ENCODE measurements at regions not wholly inside any gene's neighbourhood (a gene's known extent, or its start where the extent isn't known, plus 50 kb on each side); places are given as distances from the start of the nearest gene placed in this dataset.

DNA sequence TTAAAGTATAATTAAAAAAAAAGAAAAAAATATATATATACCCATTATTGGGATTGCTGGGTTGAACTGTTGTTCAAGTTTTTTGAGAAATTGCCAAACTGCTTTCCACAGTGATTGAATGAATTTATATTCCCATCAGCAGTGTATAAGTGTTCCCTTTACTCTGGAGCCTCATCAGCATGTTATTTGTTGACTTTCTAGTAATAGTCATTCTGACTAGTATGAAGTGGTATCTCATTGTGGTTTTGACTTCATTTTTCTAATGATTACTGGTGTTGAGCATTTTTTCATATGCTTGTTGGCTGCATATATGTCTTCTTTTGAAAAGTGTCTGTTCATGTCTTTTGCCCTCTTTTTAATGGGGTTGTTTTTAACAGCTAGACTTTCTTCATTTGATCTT is 1260.8 kb upstream of the GJE1 start:
- DNase-seq: no peak

DNA sequence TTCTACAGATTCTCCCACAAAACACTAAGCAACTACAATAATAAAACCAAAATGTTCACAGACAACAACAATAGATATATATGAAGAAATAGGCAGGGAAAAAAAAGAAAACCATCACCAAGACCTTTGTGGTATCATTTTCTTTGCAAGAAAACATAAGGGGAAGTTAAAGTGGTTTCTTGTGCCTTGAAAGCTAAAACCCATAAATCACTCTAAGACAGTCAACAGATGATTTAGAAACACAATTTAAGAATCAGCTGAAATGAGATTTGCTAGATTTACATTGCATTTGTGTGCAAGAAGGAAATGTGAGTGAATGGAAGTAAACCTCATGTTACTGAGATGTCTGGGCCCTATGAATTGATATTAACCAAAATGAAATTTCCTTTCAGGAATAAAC is 1265.4 kb upstream of the GJE1 start:
- DNase-seq: no peak

DNA sequence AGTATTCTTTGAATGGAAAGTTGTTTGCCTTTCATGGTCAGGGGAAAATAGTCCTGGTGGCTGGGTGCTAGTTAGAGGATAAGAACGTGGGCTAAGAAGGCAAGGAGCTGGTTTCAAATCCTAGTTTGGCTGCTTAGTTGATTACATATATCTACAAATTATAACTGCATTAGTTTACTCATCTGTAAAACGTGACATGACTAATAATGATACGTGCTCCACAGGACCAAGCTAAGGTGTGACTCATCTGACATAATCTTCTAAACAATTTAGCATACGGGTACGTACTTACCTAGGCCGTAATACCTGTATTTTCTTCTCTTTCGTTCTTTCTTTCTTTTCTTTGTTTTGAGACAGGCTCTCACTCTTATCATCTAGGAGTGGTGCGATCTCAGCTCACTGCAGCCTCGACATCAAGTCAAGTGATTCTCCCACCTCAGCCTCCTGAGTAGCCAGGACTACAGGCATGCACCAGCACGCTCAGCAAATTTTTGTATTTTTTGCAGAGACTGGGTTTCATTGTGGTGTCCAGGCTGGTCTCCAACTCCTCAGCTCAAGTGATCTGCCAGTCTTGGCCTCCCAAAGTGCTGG is 1274.2 kb upstream of the GJE1 start:
- no peak for DNase-seq

DNA sequence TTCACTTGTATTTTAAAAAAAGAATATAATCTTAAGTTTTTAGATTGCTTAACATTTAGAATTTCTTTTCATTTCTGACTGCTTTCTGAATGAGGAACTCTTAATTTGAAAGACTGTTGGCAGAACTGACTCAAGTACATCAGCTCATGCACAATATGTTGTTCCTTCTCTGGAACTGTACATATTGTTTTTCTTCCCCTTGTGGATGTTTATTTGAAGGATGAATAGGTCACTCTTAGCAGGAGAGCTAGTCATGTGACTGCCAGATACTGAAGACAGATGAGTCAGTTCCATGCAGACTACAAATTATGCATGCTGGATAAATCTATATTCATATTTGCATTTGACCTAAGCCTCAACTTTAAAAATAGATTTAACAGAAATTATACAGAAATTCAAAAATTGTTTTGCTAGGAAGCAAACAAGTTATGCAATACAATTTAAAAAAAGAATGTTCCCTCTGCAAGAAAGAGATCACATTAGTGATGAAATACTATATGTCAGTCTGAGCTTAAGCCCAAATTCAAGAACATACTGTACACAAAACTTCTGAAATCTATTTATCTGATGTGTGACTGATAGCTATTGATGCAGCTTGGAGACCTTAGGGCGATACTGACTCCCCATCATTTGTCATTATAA is 1274.9 kb upstream of the GJE1 start:
- DNase-seq: no peak

DNA sequence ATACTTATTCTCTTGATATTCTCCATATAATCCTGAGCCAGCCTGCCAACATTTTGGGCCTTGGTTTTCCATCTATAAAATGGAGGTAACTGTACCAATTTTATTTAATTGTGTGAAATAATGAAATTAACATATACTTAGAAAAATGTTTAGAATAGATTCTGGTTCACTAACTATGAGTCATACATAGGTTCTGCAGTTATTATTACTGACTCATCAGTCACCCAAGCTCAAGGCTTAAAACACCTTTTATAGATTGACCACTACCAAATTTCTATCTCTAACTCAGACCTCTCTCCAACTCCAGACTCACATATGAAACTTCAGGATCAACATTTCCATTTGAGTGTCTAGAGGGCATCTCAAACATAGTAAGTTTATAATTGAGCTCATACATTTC is 1277.2 kb upstream of the GJE1 start:
- no peak for DNase-seq

DNA sequence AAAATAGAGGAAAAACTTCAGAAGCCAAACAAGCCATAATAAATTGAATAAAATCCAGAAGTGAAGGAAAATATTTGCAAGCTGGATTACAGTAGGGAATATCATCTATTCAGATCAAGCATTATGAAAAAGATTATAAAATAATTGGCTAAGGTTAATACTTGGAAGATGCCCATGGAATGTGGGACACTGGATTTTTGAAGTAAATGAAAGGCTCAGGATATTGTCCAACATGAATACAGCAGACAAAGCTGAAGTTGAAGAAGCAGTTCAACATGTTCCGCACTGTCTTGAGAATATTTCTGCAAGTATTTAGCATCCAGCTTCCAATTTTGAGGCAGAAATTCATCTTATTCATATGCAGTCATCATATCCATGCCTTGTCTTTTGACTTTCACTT is 1278.4 kb upstream of the GJE1 start:
- no peak for DNase-seq

DNA sequence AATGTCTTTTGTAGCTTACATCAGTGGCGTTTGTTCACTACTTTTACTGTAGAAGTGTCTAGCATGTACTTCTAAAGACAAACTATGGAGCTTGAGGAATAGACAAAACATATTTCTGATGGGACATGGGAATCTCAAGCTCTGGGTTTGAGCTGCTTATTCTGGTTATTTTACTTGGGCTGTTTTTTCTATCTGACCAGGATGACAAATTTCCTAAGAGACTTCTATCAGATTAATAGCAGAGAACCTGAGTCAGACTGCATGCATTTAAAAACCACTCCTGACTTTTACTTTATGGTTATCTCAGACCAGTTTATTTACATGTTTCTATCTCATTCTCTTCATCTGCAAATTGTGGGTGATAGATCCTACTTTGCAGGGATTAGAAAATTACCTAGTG is 1282.3 kb upstream of the GJE1 start:
- DNase-seq: no peak

DNA sequence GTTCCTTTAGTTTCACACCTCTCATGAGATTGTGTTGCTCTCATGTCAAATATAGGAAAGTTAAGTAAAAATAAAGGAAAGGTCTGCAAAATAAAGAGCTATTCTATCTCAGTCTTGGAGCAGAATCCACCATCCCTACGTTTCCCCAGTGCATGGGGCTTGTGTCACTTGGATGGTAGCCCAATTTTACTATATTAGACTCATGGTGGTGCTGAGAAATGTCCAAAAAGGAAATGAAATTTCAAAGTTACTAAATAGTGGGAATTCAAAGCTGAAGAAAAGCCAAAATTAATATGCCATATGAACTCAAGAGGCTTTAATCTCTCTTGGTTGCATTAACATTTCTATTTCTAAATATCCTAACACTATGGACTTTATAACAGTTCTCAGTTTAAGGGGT is 1283.3 kb upstream of the GJE1 start:
- DNase-seq: no peak

DNA sequence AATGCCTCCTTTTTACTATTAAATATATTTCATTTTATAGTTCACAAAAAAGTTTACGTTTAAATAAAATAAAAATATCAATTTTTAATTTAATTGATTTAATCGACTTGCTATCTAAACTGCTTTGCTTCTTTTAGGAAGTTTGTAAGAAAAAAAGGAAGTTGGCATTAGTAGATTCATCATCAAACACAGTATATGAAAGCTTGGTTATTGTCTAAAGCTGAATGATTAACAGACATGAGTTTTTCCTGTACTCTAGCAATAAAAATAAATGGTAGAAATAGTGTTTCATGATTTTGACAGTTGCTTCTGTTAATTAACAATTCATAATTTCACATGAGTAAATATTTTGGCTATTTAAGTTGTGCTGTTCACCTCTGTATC is 1285.5 kb upstream of the GJE1 start:
- no peak for DNase-seq

DNA sequence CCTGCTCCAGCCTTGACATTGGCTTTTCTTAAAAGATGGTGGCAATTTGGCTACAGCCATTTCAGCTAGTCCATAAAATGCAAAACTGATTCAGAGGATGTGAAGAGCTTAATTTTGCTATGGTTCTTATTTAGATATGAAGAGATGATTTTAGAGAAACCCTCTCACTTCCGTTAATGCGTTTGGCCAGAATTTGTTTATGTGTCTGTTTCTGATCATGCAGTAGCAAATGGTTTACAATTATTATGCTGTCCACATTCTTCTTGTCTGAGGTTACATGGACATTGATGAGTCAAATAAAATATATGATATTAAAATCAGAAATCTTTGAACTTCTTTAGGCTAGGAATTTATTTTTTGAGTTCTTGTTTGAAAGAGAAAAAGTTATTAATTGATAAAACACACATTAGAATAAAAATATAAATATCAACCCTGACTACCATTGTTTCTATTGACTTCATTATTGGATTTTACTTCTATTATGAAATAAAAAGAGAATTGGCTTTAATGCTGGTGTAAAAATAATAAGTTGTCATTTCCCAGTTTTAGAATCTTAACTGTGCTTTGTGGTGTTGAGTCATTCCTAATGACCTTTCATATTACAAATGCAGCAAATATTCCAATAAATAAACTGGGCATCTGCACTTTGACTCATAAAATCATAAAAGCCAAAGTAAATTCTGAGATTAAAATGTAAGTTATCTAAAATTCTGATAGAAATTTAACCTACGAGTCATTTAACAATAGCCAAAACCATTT is 1286.0 kb upstream of the GJE1 start:
- DNase-seq: no peak

DNA sequence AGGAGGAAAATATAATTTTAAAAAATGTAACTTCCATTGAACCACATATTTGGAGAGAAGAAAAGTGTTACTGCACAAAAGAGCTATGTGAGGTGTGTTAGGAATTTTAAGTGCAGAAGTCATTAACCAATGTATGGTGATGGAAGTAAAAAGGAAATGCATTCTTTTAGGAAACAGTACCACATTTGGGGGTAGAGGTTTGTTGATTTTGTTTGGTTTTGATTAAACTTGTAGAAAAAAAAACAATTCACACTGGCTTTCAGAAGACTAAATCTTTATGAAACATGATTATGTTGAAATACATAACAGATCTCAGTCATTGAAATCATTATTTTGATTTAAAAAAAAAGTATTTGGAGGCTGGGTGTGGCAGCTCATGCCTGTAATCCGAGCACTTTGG is 1287.0 kb upstream of the GJE1 start:
- no peak for DNase-seq

DNA sequence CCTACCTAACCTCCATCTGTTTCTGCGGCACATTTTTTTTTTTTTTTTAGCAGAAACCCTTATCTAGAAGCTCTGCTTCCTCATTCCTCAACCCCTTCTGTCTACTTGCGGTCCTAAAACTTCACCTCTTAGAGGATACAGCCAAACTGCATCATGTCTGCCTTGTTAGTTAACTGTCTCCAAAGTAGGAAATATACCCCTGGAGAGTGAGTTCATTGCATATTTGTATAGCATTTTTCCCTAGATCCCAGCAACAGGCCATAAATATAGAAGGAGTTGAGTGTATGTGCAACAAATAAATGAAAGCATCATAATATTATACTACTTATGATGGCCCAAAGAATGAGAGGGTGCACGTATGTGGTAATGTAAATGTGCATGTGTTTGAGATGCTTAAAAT is 1288.6 kb upstream of the GJE1 start:
- no peak for DNase-seq

DNA sequence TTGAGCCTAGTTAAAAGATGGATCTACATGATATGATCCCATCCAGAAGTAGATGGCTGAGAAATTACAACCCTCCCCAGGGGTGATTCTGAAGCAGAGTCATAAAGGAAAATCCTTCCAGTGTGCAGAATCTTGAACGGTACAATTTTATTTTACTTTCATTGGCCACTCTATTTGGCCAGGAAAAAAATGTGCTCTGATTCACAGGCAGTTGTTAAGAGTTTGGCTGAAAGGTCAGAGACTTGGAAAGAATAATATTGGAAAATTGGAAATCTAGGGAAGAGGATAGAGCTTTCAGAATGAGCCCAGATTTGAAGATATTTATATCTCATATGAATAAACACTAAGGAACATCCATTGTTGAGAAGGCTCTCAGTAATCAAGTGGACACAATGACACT is 1299.3 kb upstream of the GJE1 start:
- DNase-seq: no peak

DNA sequence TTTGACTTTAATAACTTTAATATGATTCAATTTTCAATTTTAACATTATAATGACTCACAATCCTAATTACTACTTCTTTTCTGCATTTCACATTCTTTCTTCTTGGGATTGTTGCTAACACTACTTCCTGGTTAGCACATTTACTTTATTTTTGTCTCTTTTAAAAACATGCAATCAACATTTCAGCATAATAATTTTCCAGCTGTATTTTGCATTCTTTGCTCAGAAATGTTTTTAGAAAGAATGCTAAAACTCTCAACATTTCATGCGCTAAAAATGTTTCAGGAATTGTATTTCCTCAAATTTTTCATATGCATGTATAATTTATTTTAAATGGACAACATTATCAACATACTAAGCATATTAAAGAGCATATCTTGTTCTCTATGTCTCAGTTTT is 1302.1 kb upstream of the GJE1 start:
- no peak for DNase-seq

DNA sequence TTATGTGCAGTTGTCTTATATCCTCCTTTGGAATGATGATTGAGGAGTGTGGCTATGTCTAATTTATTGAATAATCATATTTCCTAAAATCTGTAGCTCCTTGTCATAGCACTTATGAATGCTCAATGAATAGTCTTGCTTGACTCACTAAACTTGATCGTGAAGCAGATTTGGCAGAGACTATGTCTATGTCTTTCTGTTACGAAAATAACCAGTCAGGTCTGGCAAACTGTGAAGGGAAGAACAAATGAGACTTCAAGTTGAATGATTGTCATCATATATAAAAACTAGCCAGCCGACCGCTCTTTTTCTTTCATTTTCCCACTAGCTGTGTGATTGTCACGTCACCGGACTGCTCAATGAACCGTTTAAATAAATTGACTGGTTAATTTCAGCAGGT is 1303.9 kb upstream of the GJE1 start:
- no peak for DNase-seq

DNA sequence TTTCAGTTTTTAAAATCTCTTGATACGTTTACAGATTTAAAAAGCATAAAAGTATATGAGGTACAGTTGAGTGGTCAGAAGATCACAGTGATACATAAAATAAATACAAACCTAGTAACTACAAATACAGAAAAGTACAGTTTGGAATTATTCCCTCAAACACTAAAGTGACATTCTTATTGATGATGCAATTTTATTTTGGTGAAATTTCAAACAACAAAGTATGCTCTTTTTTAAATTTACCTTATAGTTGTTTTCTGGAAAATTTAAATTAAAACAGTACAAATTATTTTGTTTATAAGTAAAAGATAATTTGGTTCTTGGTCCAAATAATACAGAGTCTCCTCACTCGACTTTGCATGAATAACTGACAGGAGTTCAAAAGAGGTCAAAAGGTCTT is 1305.1 kb upstream of the GJE1 start:
- DNase-seq: no peak

DNA sequence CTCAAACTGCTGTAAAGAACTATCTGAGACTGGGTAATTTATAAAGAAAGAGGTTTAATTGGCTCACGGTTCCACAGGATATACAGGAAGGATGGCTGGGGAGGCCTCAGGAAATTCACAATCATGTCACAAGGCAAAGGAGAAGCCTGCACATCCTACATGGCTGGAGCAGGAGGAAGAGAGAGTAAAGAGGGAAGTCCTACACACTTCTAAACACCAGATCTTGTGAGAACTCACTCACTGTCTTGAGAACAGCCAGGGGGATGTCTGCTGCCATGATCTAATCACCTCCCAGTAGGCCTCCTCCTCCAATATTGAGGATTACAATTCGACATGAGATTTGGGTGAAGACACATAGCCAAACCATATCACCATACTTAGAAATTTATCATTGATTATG is 1307.0 kb upstream of the GJE1 start:
- DNase-seq: no peak

DNA sequence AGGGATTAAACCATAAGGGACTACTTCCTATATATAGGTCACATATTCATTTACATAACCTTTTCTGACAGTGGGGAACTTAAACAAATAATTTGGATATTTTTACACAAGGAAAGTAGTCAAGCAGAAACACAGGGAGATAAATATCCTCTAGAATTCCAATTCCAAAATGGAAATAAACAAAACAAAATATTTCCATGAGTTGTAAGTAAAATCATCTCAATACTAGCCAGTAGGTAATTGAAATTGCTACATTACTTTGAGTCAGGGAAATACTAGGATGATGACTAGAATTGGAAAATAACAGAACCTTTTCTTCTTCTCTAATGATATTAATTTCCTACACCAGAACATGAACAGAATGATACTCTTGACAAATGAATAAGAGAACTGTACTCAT is 1308.1 kb upstream of the GJE1 start:
- DNase-seq: no peak

DNA sequence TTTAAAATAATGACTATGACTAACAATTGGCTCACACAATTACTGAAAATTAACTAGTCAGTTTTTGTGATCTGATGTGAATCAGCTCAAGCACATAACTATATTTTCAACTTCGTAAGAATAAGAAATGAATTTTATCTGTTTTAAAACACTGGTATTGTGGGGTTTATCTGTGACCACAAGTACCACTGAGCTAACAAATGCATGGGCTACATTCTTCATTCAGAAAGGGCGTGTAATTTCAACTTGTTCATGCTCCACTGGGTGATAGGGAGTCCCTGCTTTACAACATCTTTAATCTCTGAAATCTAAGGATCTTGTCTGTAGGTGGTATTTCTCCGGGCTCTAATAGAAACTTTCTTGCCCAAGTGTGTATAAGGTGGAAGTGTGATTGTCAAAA is 1311.5 kb upstream of the GJE1 start:
- DNase-seq: no peak

DNA sequence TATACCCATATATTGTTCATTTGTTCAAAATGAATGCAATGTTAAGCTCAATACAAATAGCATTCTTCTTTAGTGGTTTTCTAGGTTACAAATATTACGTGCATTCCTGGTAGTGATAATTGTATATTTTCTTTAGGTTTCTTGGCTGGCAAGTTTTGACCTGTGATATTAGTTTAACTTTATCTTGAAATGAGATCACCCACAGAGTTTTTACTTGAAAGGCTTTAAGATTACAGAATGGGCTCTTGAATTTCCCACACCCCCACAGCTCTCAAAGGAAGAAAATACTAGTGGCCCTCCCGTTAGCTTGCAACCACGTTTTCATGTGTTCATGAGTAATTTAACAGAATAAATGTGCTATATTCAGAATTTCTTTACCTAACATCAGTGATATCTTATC is 1315.5 kb upstream of the GJE1 start:
- no peak for DNase-seq

DNA sequence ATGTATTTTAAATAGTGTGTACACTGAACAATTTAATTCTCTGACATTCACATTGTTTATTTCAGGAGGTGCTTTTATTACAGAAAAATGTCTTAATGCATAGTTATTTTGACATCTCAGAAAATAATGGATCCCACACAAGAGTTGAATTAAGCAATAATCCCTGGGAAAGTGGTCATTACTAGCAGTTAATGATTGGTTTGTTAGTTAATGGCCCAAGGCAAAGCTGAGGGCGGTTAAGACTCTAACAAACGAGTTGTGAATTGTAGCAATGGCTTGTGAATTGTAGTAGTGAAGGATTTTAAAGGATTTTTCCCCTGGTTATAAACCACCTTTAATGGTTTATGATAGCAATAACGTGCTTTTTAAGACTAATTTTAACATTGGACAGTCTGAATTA is 1316.0 kb upstream of the GJE1 start:
- no peak for DNase-seq

DNA sequence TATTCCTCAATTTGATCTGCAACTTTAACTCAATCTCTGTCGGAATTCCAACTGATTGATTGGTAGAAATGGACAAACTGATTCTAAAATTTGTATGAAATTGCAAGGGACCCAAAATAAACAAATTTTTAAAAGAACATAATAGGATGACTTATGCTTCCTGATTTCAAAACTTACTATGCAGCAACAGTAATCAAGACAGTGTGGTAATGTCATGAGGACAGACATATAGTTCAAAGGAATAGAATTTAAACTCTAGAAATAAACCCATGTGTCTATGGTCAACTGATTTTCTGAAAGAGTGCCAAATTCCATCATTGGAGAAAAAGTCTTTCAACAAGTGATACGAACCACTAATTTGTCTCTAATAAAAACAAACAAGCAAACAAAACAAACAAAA is 1320.1 kb upstream of the GJE1 start:
- no peak for DNase-seq

DNA sequence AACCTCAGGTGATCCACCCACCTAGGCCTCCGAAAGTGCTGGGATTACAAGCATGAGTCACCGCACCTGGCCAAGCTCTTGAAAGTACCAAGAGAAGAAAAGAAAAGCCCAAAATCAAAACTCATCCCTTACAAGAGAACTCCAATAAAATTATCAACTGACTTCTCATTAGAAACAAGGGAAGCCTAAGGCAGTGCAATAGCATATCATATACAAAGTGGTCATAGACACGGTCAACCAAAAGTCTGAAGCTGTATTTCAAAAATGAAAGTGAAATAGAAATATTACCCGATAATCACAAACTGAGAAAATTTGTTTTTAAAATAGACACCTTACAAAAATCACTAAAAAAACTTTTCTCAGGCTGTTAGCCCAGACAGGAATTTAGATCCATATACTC is 1321.1 kb upstream of the GJE1 start:
- no peak for DNase-seq

DNA sequence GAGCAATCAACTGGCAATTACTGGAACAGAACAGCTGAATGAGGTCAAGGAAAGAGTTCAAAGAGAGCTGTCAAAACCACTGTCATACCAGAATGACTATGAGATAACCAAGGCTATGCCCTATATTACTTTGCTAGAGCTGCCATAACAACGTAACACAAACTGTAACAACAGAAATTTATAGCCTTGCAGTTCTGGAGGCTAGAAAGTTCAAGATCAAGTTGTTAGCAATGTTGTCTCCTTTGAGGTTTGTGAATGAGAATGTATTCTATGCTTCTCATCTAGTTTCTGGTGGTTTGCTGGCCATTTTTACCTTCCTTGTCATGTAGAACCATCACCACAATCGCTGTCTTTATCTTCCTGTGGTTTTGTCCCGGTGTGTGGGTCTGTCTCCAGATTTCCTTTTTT is 1323.0 kb upstream of the GJE1 start:
- DNase-seq: no peak

DNA sequence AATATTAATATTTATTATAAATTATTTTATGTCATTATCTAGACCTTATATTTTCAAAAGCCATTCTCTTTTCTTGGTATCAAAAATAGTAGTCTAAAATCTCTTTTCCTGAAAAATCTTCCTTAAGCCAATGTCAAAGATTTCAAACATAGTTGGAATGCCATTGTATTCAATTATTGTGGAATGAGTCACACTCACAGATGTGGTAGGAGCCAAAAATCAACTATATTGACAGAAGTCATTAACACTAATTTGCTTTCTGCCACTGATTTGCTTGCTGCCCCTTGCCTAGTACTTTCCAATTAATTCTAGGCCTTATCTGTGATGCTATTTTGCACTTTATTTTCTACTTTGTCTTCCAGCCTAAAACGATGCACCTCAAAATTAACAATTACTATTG is 1326.3 kb upstream of the GJE1 start:
- no peak for DNase-seq

Measured in activated CD4-positive, alpha-beta T cell treated with anti-CD3 and anti-CD28 coated beads, Interleukin-2, amount 50 U/mL, for 1 hour (primary cell).